ENCODE measurements at regions not wholly inside any gene's neighbourhood (a gene's known extent, or its start where the extent isn't known, plus 50 kb on each side); places are given as distances from the start of the nearest gene placed in this dataset.
"Not testable (repeated sequence)": the region's sequence is repeated elsewhere in the genome, so short reads cannot be mapped to it uniquely, and the experiment has no call there.

DNA sequence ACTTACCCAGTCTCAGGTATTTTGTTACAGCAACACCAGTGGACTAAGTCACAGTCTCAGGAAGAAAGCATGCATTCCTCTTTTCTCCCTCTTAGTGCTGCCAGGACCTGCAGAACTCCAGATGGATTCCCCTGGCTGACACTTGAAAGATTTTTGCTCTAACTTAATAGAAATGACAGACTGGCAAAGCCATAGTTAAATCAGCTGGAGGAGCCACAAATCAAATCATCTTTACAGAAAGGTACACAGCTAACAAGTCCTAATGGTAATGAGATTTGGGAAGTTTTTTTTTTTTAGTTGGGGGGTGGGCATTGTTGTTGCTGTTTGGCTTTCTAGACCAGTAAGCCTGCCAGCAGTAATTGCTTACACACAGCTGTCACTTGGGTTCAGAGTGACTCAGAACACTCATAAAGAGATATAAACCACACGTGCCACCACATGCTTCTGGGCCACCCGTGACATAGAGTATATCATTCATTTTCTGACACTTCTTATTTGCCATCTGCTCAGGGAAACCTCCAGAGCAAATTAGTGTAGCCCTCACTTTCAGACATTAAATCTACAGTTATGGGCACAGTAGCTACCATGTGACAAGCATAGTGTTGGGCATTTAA lies 72.4 kb downstream of the FH start:
- DNase-seq (ENCODE audit: low spot score): no peak
- TF ChIP-seq, protein P1, sequence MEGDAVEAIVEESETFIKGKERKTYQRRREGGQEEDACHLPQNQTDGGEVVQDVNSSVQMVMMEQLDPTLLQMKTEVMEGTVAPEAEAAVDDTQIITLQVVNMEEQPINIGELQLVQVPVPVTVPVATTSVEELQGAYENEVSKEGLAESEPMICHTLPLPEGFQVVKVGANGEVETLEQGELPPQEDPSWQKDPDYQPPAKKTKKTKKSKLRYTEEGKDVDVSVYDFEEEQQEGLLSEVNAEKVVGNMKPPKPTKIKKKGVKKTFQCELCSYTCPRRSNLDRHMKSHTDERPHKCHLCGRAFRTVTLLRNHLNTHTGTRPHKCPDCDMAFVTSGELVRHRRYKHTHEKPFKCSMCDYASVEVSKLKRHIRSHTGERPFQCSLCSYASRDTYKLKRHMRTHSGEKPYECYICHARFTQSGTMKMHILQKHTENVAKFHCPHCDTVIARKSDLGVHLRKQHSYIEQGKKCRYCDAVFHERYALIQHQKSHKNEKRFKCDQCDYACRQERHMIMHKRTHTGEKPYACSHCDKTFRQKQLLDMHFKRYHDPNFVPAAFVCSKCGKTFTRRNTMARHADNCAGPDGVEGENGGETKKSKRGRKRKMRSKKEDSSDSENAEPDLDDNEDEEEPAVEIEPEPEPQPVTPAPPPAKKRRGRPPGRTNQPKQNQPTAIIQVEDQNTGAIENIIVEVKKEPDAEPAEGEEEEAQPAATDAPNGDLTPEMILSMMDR (IDR thresholded peaks at IDR 0.05; ENCODE audit: extremely low read depth, missing control alignments): no peak

DNA sequence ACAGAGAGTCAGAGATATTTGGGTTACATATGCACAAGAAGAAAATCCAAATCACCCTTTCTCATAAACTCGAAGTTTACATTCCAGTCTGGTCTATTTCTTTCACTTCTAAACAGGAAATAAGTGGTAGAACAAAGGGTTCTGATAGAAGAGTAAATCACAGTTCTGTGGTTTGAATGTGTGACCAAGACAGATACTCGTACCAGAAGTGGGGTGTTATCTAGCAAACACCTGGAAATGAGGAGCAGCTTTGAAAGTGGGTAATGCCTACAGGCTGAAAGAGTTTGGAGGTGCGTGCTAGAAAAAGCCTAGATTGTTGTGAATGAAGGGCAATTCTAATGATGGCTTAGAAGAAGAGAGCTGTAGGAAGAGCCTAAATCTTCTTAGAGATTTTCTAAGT lies 74.7 kb downstream of the FH start:
- no peak for DNase-seq (ENCODE audit: low spot score)
- TF ChIP-seq, protein P1 (IDR thresholded peaks at IDR 0.05; ENCODE audit: extremely low read depth, missing control alignments): no peak

DNA sequence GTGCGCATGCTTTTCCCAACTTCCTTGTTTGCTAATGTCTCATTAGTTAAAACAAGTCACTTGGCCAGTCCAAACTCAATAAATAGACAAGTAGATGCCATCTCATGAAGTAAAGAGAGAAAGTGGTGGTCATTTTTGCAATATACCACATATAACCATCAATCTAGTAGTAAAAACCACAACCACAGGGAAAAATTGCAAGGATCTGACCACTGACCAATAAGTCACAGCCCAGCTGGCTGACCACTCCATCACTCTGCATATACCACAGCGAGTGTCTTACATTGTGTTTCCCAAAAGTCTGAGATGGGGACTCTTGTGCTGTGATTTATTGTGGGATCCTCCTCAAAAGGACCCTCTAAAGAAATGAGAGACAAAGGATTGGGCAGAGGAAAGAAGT lies 76.0 kb downstream of the FH start:
- TF ChIP-seq, protein P1 (IDR thresholded peaks at IDR 0.05; ENCODE audit: extremely low read depth, missing control alignments): no peak

DNA sequence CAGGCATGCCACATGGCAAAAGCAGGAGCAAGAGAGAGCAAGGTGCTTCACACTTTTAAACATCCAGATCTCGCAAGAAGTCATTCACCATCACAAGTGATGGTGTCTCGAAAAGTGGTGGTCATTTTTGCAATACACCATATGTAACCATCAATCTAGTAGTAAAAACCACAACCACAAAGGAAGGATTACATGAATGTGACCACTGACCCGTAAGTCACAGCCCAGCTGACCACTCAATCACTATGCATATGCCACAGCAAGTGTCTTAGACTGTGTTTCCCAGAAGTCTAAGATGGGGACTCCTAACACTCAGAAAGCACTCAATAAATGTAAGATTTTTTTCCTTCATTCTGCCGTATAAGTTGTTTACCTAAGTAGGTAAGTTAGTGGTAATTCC lies 76.9 kb downstream of the FH start:
- TF ChIP-seq, protein P1 (IDR thresholded peaks at IDR 0.05; ENCODE audit: extremely low read depth, missing control alignments): no peak

More for the DNA sequence above, 76.0 kb downstream of the FH start:
- DNase-seq (ENCODE audit: low spot score): no peak

DNA sequence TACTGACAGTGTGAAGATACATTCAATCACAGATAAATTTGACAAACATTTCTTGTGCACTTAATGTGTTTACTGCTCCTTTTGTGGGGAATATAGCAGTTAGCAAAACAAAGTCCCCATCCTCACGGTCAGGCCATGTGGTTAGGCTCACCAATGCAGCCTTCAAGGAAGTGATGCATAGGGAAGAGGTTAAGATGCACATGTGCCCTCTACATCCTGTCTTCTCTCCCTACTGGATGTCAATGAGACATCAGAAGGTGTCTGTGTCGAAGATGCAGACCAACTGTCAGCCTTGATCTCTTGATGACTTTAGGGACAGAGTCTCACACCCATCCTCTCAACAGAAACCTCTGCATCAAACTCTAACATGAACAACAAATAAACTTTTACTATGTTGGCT lies 78.7 kb downstream of the FH start:
- TF ChIP-seq, protein P1 (IDR thresholded peaks at IDR 0.05; ENCODE audit: extremely low read depth, missing control alignments): no peak
- no peak for DNase-seq (ENCODE audit: low spot score)

More for the DNA sequence above, 76.9 kb downstream of the FH start:
- no peak for DNase-seq (ENCODE audit: low spot score)

DNA sequence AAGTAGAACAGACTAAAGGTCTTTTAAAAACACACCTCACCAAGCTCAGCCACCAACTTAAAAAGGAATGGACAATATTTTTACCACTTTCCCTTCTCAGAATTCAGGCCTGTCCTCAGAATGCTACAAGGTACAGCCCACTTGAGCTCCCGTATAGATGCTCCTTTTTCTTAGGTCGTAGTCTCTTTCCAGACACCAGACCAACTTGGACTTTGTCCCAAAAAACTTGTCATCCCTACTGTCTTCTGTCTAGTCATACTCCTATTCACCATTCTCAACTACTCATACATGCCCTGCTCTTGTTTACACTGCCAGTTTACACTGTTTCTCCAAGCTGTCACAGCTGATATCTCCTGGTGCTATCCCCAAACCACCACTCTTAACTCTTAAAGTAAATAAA lies 80.9 kb downstream of the FH start:
- not testable (repeated sequence) for DNase-seq (ENCODE audit: low spot score)

DNA sequence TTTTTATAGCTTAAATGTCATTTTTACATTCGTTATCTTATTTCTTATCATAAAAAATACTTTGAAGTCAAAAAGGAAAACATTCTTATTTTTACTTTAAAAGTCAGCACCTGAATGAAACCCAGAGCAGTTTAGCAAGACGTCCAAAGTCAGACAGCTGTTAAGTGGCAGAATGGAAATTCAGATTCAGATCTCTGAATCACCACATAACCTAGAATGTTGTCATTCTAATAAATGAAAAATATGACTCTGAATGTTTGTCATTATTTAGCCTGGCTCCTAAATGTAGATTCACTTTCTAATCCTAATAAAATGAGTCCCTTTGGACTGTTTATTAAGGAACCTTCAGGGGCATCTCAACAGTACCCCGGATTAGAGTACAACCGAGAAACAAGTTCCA lies 75.2 kb upstream of the RGS7 start:
- TF ChIP-seq, protein P1 (IDR thresholded peaks at IDR 0.05; ENCODE audit: extremely low read depth, missing control alignments): no peak
- no peak for DNase-seq (ENCODE audit: low spot score)

DNA sequence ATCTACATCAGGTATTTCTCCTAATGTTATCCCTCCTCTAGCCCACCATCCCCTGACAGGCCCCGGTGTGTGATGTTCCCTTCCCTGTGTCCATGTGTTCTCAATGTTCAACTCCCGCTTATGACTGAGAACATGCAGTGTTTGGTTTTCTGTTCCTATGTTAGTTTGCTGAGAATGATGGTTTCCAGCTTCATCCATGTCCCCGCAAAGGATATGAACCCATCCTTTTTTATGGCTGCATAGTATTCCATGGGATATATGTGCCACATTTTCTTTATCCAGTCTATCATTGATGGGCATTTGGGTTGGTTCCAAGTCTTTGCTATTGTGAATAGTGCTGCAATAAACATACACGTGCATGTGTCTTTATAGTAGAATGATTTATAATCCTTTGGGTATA lies 68.1 kb upstream of the RGS7 start:
- not testable (repeated sequence) for DNase-seq (ENCODE audit: low spot score)

Data from GM20000 (cell line).